Epithelial cell of esophagus (primary cell): ENCODE measurements at regions not wholly inside any gene's neighbourhood (a gene's known extent, or its start where the extent isn't known, plus 50 kb on each side); places are given as distances from the start of the nearest gene placed in this dataset.

Source experiments
- DNase-seq: peaks from one replicate; pipeline ENCODE4 v3.0.0; 2010; ENCODE audit warnings: low read depth
- H3K4me3 ChIP-seq: 2 replicates; pipeline ENCODE4 v1.5.1; 2011; ENCODE audit warnings: mild to moderate bottlenecking, low read length, control low read depth
- CTCF ChIP-seq: IDR thresholded peaks from 2 replicates; pipeline ENCODE4 v1.5.1; 2011; ENCODE audit warnings: low read depth, mild to moderate bottlenecking, low read length, control low read depth, inconsistent platforms; ENCODE audit not compliant: insufficient read depth; ENCODE audit errors: missing control alignments

GRCh38 chr15:47944637-47945288 is 176.0 kb upstream of the SLC24A5 start:
- no peak overlapping the region for H3K4me3 ChIP-seq
- TF ChIP-seq CTCF: no peak
- DNase-seq: no peak

GRCh38 chr15:47945872-47946650 is 174.7 kb upstream of the SLC24A5 start:
- no peak for DNase-seq
- no peak for TF ChIP-seq CTCF
- H3K4me3 ChIP-seq: no peak overlapping the region

GRCh38 chr15:47949815-47950214 is 171.0 kb upstream of the SLC24A5 start:
- H3K4me3 ChIP-seq: no peak overlapping the region
- no peak for DNase-seq
- TF ChIP-seq CTCF: no peak

GRCh38 chr15:47950447-47950846 is 170.3 kb upstream of the SLC24A5 start:
- no peak for TF ChIP-seq CTCF
- DNase-seq: no peak
- H3K4me3 ChIP-seq: no peak overlapping the region

GRCh38 chr15:47951781-47952180 is 169.0 kb upstream of the SLC24A5 start:
- no peak for TF ChIP-seq CTCF
- no peak for DNase-seq

GRCh38 chr15:47954196-47954595 is 166.6 kb upstream of the SLC24A5 start:
- TF ChIP-seq CTCF: no peak
- DNase-seq: no peak
- H3K4me3 ChIP-seq: no peak overlapping the region

More at GRCh38 chr15:47951781-47952180, 169.0 kb upstream of the SLC24A5 start:
- H3K4me3 ChIP-seq: no peak overlapping the region
